OCI-LY3 (cell line): ENCODE measurements at regions not wholly inside any gene's neighbourhood (a gene's known extent, or its start where the extent isn't known, plus 50 kb on each side); places are given as distances from the start of the nearest gene placed in this dataset.
"Not testable (repeated sequence)": the region's sequence is repeated elsewhere in the genome, so short reads cannot be mapped to it uniquely, and the experiment has no call there.

Source experiments
- H2AFZ ChIP-seq: fragments of 200-600, 300-600 bp; shearing (Covaris generic); 2 replicates; pipeline ENCODE4 v1.6.0; 2014; ENCODE audit warnings: antibody characterized with exemption, low read depth, low read length
- H3K27ac ChIP-seq: fragments of 200-600, 300-600 bp; sonication (generic); 2 replicates; pipeline ENCODE4 v1.5.1; 2014; ENCODE audit warnings: mild to moderate bottlenecking, low read length, moderate library complexity, mixed read lengths
- H3K27me3 ChIP-seq: fragments of 200-600, 300-600 bp; sonication (generic); 2 replicates; pipeline ENCODE4 v1.6.1; 2014; ENCODE audit warnings: low read depth, low read length, mixed read lengths
- H3K36me3 ChIP-seq: fragments of 200-600, 300-600 bp; sonication (generic); replicated peaks from 2 replicates; pipeline ENCODE3; 2014; ENCODE audit warnings: low read depth, low read length, mixed read lengths
- H3K4me1 ChIP-seq: fragments of 300-600, 200-600 bp; sonication (generic); 2 replicates; pipeline ENCODE4 v1.6.1; 2014; ENCODE audit warnings: low read length, mixed read lengths
- H3K4me2 ChIP-seq: fragments of 200-600, 300-600 bp; sonication (generic); 2 replicates; pipeline ENCODE4 v1.6.1; 2014; ENCODE audit warnings: low read length, mixed read lengths
- H3K4me3 ChIP-seq: fragments of 300-600, 200-600 bp; sonication (generic); 2 replicates; pipeline ENCODE4 v1.5.1; 2014; ENCODE audit warnings: antibody characterized with exemption, mild to moderate bottlenecking, low read length, moderate library complexity
- H3K79me2 ChIP-seq: fragments of 300-600, 200-600 bp; shearing (Covaris generic); 2 replicates; pipeline ENCODE4 v1.6.1; 2014; ENCODE audit warnings: mild to moderate bottlenecking, low read length, mixed read lengths
- H3K9ac ChIP-seq: fragments of 300-600, 200-600 bp; shearing (Covaris generic); 2 replicates; pipeline ENCODE4 v1.6.0; 2014; ENCODE audit warnings: mild to moderate bottlenecking, low read length, moderate library complexity
- H3K9me3 ChIP-seq: fragments of 200-600, 300-600 bp; shearing (Covaris generic); 2 replicates; pipeline ENCODE4 v1.6.1; 2014; ENCODE audit warnings: low read length, mixed read lengths; ENCODE audit not compliant: insufficient read depth
- H4K20me1 ChIP-seq: fragments of 200-600, 300-600 bp; sonication (generic); 2 replicates; pipeline ENCODE4 v1.6.1; 2016; ENCODE audit warnings: low read length, mixed read lengths; ENCODE audit not compliant: insufficient read depth
- CTCF ChIP-seq: fragments of 200-600, 300-600 bp; sonication (generic); IDR thresholded peaks from 2 replicates; pipeline ENCODE4 v1.5.1; 2014; ENCODE audit warnings: antibody characterized with exemption, low read length, low read depth
- EZH2phosphoT487 ChIP-seq: fragments of 200-600 bp; shearing (Covaris generic); IDR thresholded peaks from 2 replicates; pipeline ENCODE4 v1.6.1; 2018; ENCODE audit warnings: antibody characterized with exemption, mixed run types, low read depth

DNA sequence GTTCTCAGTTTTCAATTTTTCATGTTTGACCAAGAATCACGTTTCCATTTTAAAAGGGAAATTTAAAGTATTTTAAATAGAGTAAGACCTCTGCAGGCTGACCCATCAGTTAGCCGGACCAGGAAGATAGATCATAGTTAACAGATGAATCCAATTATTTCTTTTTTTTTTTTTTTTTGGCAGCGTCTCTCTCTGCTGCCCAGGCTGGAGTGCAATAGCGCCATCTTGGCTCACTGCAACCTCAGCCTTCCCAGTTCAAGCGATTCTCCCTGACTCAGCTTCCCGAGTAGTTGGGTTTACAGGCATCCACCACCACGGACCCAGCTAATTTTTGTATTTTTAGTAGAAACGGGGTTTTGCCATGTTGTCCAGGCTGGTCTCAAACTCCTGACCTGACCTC, 256.7 kb upstream of the CNR1 start:
- no peak overlapping the region for H3K4me2 ChIP-seq
- H3K79me2 ChIP-seq, result no peaks in the 10 kb centered on the region
- no peaks in the 10 kb centered on the region for H4K20me1 ChIP-seq
- H3K4me1 ChIP-seq, result no peaks in the 10 kb centered on the region
- H3K9ac ChIP-seq, result no peak overlapping the region
- H3K9me3 ChIP-seq, result no peaks in the 10 kb centered on the region
- no peaks in the 10 kb centered on the region for H3K27me3 ChIP-seq
- no peak overlapping the region for H3K27ac ChIP-seq
- no peaks in the 10 kb centered on the region for H3K36me3 ChIP-seq
- TF ChIP-seq CTCF (no peak), EZH2phosphoT487 (no peak)
- no peak overlapping the region for H2AFZ ChIP-seq
- no peak overlapping the region for H3K4me3 ChIP-seq

GRCh38 chr6:88420967-88421488, 254.9 kb upstream of the CNR1 start:
- H3K4me2 ChIP-seq, H3K9ac ChIP-seq, H3K9me3 ChIP-seq, H4K20me1 ChIP-seq, H2AFZ ChIP-seq, H3K4me3 ChIP-seq, H3K36me3 ChIP-seq, H3K79me2 ChIP-seq, H3K4me1 ChIP-seq, H3K27ac ChIP-seq, H3K27me3 ChIP-seq: not testable (repeated sequence)

DNA sequence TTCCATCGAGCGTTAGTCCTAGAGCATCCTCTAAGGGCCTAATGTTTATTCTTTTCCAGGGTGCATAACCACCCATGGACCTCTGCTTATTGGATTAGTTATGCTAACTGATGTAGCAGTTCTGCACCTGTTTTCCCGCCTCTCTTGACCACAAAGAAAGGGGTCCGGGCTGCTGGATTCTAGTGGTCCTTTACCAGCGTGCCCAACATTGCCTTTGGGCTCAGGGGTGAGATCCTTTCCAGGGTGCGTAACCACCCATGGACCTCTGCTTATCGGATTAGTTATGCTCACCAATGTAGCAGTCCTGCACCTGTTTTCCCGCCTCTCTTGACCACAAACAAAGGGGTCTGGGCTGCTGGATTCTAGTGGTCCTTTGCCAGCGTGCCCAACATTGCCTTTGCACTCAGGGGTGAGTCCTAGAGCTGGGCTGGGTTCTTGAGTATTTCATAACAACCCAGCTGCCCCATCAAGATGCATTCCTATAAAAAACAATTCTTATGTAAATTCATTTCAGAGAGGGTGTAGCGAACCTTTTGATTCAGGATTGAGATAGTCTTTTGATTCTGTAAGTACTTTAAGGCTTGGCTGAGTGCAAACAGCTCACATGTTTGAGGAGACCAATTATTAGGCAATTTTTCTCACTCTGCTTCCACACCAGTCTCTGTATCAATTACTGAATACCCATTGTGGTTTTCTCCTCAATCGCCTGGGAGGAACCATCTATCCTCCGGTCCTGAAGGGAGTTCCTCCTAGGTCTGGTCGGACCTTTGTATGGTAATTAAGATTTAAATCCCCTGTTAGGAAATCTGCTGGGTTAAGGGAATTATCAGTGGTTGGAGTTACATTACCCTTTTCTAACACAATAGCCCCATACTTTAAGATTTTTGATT, 253.0 kb upstream of the CNR1 start:
- not testable (repeated sequence) for H3K4me2 ChIP-seq, H3K27me3 ChIP-seq, H3K9ac ChIP-seq, H3K4me1 ChIP-seq, H3K36me3 ChIP-seq, H3K9me3 ChIP-seq, H3K27ac ChIP-seq, H4K20me1 ChIP-seq, H3K4me3 ChIP-seq, H3K79me2 ChIP-seq, H2AFZ ChIP-seq

DNA sequence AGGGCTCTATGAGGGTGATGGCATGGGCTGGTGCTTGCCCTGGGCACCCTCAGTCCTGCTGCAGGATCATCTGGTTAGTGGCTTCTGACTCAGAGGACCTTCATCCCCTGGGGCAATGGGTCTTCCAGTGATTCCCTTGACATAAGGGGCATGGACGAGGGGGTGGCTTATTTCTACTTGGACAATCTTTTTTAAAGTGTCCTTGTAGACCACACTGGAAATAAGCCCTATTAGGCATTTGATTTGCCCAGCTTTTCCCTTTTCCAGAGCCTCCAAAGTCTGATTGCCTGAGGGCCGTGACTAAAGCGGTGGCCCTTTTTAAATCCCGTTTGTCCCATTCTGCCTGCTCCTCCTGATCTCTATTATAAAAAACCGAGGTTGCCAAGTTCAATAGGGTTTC, 251.2 kb upstream of the CNR1 start:
- H3K36me3 ChIP-seq, H3K4me1 ChIP-seq, H3K27me3 ChIP-seq, H3K27ac ChIP-seq, H3K4me2 ChIP-seq, H2AFZ ChIP-seq, H3K4me3 ChIP-seq, H4K20me1 ChIP-seq, H3K9ac ChIP-seq, H3K79me2 ChIP-seq, H3K9me3 ChIP-seq: not testable (repeated sequence)

- no peak overlapping the region for H3K27ac ChIP-seq
- no peaks in the 10 kb centered on the region for H3K36me3 ChIP-seq
- no peaks in the 10 kb centered on the region for H3K9me3 ChIP-seq
- H3K9ac ChIP-seq, result no peak overlapping the region
- no peak overlapping the region for H2AFZ ChIP-seq
- no peaks in the 10 kb centered on the region for H3K4me1 ChIP-seq
- H3K79me2 ChIP-seq, result no peaks in the 10 kb centered on the region
- H3K4me3 ChIP-seq, result no peak overlapping the region
- no peak overlapping the region for H3K4me2 ChIP-seq
- H3K27me3 ChIP-seq, result no peaks in the 10 kb centered on the region
- H4K20me1 ChIP-seq, result no peaks in the 10 kb centered on the region
- TF ChIP-seq EZH2phosphoT487 (no peak), CTCF (no peak)
Observed at GRCh38 chr6:88413459-88413858, 247.3 kb upstream of the CNR1 start.

DNA sequence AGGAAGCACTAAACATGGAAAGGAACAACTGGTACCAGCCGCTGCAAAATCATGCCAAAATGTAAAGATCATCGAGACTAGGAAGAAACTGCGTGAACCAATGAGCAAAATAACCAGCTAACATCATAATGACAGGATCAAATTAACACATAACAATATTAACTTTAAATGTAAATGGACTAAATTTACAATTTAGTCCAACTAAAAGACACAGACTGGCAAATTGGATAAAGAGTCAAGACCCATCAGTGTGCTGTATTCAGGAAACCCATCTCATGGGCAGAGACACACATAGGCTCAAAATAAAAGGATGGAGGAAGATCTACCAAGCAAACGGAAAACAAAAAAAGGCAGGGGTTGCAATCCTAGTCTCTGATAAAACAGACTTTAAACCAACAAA, 242.2 kb upstream of the CNR1 start:
- H3K27ac ChIP-seq, H4K20me1 ChIP-seq, H3K9me3 ChIP-seq, H3K27me3 ChIP-seq, H3K9ac ChIP-seq, H3K4me3 ChIP-seq, H2AFZ ChIP-seq, H3K36me3 ChIP-seq, H3K4me1 ChIP-seq, H3K79me2 ChIP-seq, H3K4me2 ChIP-seq: not testable (repeated sequence)

DNA sequence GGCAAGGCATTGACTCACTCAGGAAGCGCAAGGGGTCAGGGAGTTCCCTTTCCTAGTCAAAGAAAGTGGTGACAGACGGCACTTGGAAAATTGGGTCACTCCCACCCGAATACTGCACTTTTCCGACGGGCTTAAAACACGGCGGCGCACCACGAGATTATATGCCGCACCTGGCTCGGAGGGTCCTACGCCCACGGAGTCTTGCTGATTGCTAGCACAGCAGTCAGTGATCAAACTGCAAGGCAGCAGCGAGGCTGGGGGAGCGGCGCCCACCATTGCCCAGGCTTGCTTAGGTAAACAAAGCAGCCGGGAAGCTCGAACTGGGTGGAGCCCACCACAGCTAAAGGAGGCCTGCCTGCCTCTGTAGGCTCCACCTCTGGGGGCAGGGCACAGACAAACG, 240.5 kb upstream of the CNR1 start:
- not testable (repeated sequence) for H3K4me3 ChIP-seq, H2AFZ ChIP-seq, H3K27me3 ChIP-seq, H3K9me3 ChIP-seq, H3K4me2 ChIP-seq, H4K20me1 ChIP-seq, H3K27ac ChIP-seq, H3K4me1 ChIP-seq, H3K36me3 ChIP-seq, H3K9ac ChIP-seq, H3K79me2 ChIP-seq
